ENCODE measurements at regions not wholly inside any gene's neighbourhood (a gene's known extent, or its start where the extent isn't known, plus 50 kb on each side); places are given as distances from the start of the nearest gene placed in this dataset.

GRCh38 chr2:181185421-181185820, 205.0 kb downstream of the UBE2E3 start:
- DNase-seq (ENCODE audit: extremely low read depth, low read depth), result no peak

- DNase-seq (ENCODE audit: extremely low read depth, low read depth), result no peak
These were observed 205.5 kb downstream of the UBE2E3 start for GRCh38 chr2:181185948-181186347.

GRCh38 chr2:181188605-181189004, 208.2 kb downstream of the UBE2E3 start:
- DNase-seq (ENCODE audit: extremely low read depth, low read depth), result no peak

- no peak for DNase-seq (ENCODE audit: extremely low read depth, low read depth)
These were observed 209.5 kb downstream of the UBE2E3 start for GRCh38 chr2:181189951-181190350.

- no peak for DNase-seq (ENCODE audit: extremely low read depth, low read depth)
These were observed 210.3 kb downstream of the UBE2E3 start for GRCh38 chr2:181190711-181191110.

- DNase-seq (ENCODE audit: extremely low read depth, low read depth), result no peak
These were observed 213.1 kb downstream of the UBE2E3 start for GRCh38 chr2:181193550-181193949.

- no peak for DNase-seq (ENCODE audit: extremely low read depth, low read depth)
These were observed 216.0 kb downstream of the UBE2E3 start for GRCh38 chr2:181196401-181196800.

GRCh38 chr2:181197140-181197760, 216.8 kb downstream of the UBE2E3 start:
- no peak for DNase-seq (ENCODE audit: extremely low read depth, low read depth)

GRCh38 chr2:181198183-181198864, 217.9 kb downstream of the UBE2E3 start:
- DNase-seq (ENCODE audit: extremely low read depth, low read depth), result no peak

- no peak for DNase-seq (ENCODE audit: extremely low read depth, low read depth)
These were observed 223.0 kb downstream of the UBE2E3 start for GRCh38 chr2:181203412-181203811.

- no peak for DNase-seq (ENCODE audit: extremely low read depth, low read depth)
These were observed 223.5 kb downstream of the UBE2E3 start for GRCh38 chr2:181203916-181204315.

- no peak for DNase-seq (ENCODE audit: extremely low read depth, low read depth)
These were observed 238.0 kb downstream of the UBE2E3 start for GRCh38 chr2:181218401-181218821.

GRCh38 chr2:181223234-181223633, 234.0 kb upstream of the ITGA4 start:
- DNase-seq (ENCODE audit: extremely low read depth, low read depth), result no peak

- DNase-seq (ENCODE audit: extremely low read depth, low read depth), result no peak
These were observed 232.3 kb upstream of the ITGA4 start for GRCh38 chr2:181224866-181225265.

GRCh38 chr2:181228661-181229060, 228.5 kb upstream of the ITGA4 start:
- no peak for DNase-seq (ENCODE audit: extremely low read depth, low read depth)

- DNase-seq (ENCODE audit: extremely low read depth, low read depth), result no peak
These were observed 226.0 kb upstream of the ITGA4 start for GRCh38 chr2:181231151-181231550.

- no peak for DNase-seq (ENCODE audit: extremely low read depth, low read depth)
These were observed 225.1 kb upstream of the ITGA4 start for GRCh38 chr2:181231886-181232621.

GRCh38 chr2:181234487-181234891, 222.7 kb upstream of the ITGA4 start:
- DNase-seq (ENCODE audit: extremely low read depth, low read depth), result no peak

- DNase-seq (ENCODE audit: extremely low read depth, low read depth), result no peak
These were observed 222.2 kb upstream of the ITGA4 start for GRCh38 chr2:181235011-181235410.

GRCh38 chr2:181235683-181236459, 221.3 kb upstream of the ITGA4 start:
- no peak for DNase-seq (ENCODE audit: extremely low read depth, low read depth)

GRCh38 chr2:181239201-181239799, 217.9 kb upstream of the ITGA4 start:
- no peak for DNase-seq (ENCODE audit: extremely low read depth, low read depth)

All from NCI-H460 (cell line).